ENCODE measurements at regions not wholly inside any gene's neighbourhood (a gene's known extent, or its start where the extent isn't known, plus 50 kb on each side); places are given as distances from the start of the nearest gene placed in this dataset.

- Histone ChIP-seq H3K27ac (no peak overlapping the region), H3K4me3 (no peak overlapping the region)
- TF ChIP-seq CTCF (IDR thresholded peaks at IDR 0.05): no peak
- DNase-seq (ENCODE audit: low spot score): no peak
Measured at GRCh38 chr22:48868554-48868953, 959.1 kb downstream of the BRD1 start.

GRCh38 chr22:48867891-48868290 is 959.8 kb downstream of the BRD1 start:
- no peak for DNase-seq (ENCODE audit: low spot score)
- H3K27ac ChIP-seq: no peak overlapping the region
- no peak for TF ChIP-seq CTCF (IDR thresholded peaks at IDR 0.05)

GRCh38 chr22:48866906-48867681 is 960.6 kb downstream of the BRD1 start:
- TF ChIP-seq CTCF (IDR thresholded peaks at IDR 0.05): no peak
- H3K27ac ChIP-seq: no peak overlapping the region
- no peak for DNase-seq (ENCODE audit: low spot score)

More at GRCh38 chr22:48867891-48868290, 959.8 kb downstream of the BRD1 start:
- no peak overlapping the region for H3K4me3 ChIP-seq

GRCh38 chr22:48864748-48865147 is 962.9 kb downstream of the BRD1 start:
- no peak for DNase-seq (ENCODE audit: low spot score)
- no peak overlapping the region for H3K4me3 ChIP-seq
- no peak overlapping the region for H3K27ac ChIP-seq
- no peak for TF ChIP-seq CTCF (IDR thresholded peaks at IDR 0.05)

More at GRCh38 chr22:48866906-48867681, 960.6 kb downstream of the BRD1 start:
- no peak overlapping the region for H3K4me3 ChIP-seq

GRCh38 chr22:48863965-48864528 is 963.6 kb downstream of the BRD1 start:
- no peak for DNase-seq (ENCODE audit: low spot score)
- H3K4me3 ChIP-seq: no peak overlapping the region
- H3K27ac ChIP-seq: no peak overlapping the region
- TF ChIP-seq CTCF (IDR thresholded peaks at IDR 0.05): no peak

GRCh38 chr22:48860557-48860956 is 967.1 kb downstream of the BRD1 start:
- no peak for TF ChIP-seq CTCF (IDR thresholded peaks at IDR 0.05)
- DNase-seq (ENCODE audit: low spot score): no peak
- no peak overlapping the region for H3K27ac ChIP-seq
- H3K4me3 ChIP-seq: no peak overlapping the region

GRCh38 chr22:48858856-48859255 is 968.8 kb downstream of the BRD1 start:
- Histone ChIP-seq H3K4me3 (no peak overlapping the region), H3K27ac (no peak overlapping the region)
- DNase-seq (ENCODE audit: low spot score): peak; percentile 11
- no peak for TF ChIP-seq CTCF (IDR thresholded peaks at IDR 0.05)
